ENCODE measurements at regions not wholly inside any gene's neighbourhood (a gene's known extent, or its start where the extent isn't known, plus 50 kb on each side); places are given as distances from the start of the nearest gene placed in this dataset.

DNA sequence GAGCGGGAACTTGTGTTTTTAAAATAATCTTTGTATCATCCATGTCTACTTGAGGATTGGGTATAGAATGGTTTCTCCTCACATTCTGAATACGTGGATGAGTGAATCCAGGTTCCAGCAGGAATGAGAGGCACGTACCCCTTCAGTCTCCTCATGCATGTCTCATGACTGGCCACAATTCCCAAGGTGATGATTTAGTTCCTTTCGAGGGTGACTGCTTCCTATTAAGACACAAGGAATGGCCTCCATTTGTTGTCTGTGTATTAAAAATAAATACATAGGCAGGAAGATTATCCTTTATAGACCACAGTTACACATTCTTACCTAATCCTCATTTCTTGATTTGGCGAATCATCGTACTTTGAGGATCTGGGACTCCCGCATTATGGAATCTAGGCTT, 217.0 kb upstream of the LRIG1 start:
- no peak for DNase-seq (ENCODE audit: low read depth)

DNA sequence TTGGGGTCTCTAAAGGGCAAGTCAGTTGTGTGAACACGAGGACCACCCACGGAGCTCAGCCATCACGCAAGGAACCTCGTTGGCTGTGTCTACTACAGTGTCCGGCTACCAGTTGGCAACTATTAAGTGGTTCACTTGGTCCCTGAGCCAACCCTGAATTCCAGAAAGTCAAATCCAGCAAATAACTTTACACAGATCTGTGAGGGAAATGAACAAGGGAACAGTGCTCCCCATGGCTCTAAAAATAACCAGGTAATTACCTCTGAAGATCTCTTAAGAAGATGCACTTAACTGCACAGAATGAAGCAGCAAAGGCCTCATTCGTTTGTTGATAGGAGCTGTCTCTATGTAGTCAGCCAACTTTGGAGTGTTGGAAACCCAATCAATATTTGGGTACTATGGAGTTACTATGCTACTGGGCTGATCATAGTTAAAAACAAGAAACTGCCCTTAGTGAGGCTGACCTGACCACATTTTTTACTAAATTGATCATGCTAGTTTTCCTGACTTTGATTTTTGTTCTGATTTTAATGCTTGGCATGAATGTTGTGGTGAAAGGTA, 219.1 kb upstream of the LRIG1 start:
- no peak for DNase-seq (ENCODE audit: low read depth)
- no peak overlapping the region for H3K4me3 ChIP-seq (ENCODE audit: low read length)
- TF ChIP-seq, protein P1, sequence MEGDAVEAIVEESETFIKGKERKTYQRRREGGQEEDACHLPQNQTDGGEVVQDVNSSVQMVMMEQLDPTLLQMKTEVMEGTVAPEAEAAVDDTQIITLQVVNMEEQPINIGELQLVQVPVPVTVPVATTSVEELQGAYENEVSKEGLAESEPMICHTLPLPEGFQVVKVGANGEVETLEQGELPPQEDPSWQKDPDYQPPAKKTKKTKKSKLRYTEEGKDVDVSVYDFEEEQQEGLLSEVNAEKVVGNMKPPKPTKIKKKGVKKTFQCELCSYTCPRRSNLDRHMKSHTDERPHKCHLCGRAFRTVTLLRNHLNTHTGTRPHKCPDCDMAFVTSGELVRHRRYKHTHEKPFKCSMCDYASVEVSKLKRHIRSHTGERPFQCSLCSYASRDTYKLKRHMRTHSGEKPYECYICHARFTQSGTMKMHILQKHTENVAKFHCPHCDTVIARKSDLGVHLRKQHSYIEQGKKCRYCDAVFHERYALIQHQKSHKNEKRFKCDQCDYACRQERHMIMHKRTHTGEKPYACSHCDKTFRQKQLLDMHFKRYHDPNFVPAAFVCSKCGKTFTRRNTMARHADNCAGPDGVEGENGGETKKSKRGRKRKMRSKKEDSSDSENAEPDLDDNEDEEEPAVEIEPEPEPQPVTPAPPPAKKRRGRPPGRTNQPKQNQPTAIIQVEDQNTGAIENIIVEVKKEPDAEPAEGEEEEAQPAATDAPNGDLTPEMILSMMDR (IDR thresholded peaks at IDR 0.05; ENCODE audit: insufficient read depth, low read depth, low read length, missing control alignments): no peak

More for the DNA sequence above, 217.0 kb upstream of the LRIG1 start:
- H3K4me3 ChIP-seq (ENCODE audit: low read length): no peak overlapping the region
- TF ChIP-seq, protein P1 (IDR thresholded peaks at IDR 0.05; ENCODE audit: insufficient read depth, low read depth, low read length, missing control alignments): no peak

DNA sequence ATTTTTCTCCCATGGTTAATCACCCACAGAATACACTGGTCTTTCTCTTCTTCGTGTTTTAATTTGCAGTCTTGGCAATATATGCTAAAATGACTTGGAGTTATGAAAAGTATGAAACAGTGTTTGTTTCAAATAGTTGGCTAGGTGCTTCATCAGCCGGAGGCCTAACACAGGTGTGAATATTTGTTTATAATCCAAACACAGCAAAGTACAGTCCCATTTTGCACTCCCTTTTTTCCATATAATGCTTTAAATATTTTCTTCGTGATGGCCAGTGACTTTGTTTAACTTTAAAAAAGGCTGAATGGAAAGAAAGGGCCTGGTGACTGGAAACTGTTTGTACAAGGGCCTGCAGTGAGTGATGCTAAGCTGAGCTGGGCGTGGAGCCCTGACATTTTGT, 219.7 kb upstream of the LRIG1 start:
- TF ChIP-seq, protein P1 (IDR thresholded peaks at IDR 0.05; ENCODE audit: insufficient read depth, low read depth, low read length, missing control alignments): no peak
- no peak for DNase-seq (ENCODE audit: low read depth)
- H3K4me3 ChIP-seq (ENCODE audit: low read length): no peak overlapping the region

DNA sequence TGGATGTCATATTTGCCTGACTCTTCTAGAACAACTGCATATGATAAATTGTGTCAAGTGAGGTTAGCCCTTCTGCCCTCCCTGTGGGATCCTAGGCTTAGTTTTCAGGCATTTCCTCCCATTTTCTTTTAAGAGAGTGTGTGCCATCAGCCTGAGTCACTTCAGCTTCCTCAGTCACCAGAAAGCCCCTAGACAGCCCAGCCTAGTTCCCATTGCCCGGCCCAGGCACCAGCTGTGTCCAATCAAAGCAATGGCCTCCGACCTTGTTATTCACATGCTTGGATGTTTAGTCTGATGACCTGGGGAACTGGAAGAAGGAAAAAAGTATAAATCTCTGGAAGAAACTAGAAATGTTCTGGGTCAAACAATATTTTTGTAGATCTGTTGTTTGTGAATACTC, 221.9 kb upstream of the LRIG1 start:
- TF ChIP-seq, protein P1 (IDR thresholded peaks at IDR 0.05; ENCODE audit: insufficient read depth, low read depth, low read length, missing control alignments): no peak
- peak; percentile 47 for DNase-seq (ENCODE audit: low read depth)
- H3K4me3 ChIP-seq (ENCODE audit: low read length): no peak overlapping the region

DNA sequence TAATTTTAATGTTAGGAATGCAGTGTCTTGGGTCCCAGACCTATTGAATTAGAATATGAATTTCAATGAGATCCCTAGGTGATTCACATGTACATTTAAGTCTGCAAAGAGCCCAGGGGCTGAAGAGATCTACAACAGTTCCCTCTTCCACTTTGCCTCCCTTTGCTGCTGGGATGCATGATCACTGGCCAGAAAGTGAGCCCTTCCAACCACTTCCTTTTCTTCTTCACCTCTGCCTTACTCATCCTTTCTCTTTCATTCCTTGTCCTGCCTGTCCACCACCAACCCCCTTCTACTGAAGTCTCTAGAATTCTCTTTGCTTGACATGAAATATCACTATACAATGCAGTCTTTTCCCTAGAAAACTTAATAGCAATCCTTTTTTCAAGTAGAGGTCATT, 222.4 kb upstream of the LRIG1 start:
- no peak overlapping the region for H3K4me3 ChIP-seq (ENCODE audit: low read length)

DNA sequence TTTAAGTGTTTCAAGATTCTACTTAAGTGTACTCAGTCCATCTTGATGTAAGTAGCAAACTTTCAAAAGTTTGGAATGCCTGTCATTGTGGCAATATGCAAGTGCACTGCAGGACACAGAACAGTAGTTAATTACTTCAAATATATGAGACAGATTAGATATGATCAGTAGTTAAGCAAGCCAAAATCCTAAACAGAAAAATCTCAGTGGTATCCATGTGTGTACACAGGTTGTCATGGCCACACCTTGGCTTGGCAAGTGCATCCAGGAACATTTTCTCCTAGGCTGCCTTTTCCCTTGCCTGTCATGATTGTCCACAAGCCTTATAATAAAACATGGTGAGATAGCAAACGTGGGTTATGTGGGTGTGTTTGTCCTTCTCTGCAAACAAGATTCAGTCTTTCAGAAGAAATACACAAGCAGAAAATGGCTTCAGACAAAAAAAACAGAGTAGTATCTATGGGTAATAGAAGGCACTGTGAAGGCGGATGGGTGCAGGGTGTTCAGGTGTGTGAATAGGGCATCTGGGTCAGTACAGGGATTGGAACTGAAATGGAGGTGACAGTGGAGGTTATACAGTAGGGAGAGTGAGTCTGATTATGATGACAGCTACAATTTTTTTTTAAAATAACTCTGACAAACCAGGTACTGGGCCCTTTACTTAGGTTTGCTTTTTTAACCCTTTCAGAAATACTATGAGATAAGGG, 229.0 kb upstream of the LRIG1 start:
- no peak for DNase-seq (ENCODE audit: low read depth)
- TF ChIP-seq, protein P1 (IDR thresholded peaks at IDR 0.05; ENCODE audit: insufficient read depth, low read depth, low read length, missing control alignments): no peak
- H3K4me3 ChIP-seq (ENCODE audit: low read length): no peak overlapping the region

More for the DNA sequence above, 222.4 kb upstream of the LRIG1 start:
- TF ChIP-seq, protein P1 (IDR thresholded peaks at IDR 0.05; ENCODE audit: insufficient read depth, low read depth, low read length, missing control alignments): no peak
- DNase-seq (ENCODE audit: low read depth): no peak
